ENCODE measurements at regions not wholly inside any gene's neighbourhood (a gene's known extent, or its start where the extent isn't known, plus 50 kb on each side); places are given as distances from the start of the nearest gene placed in this dataset.
"Not testable (repeated sequence)": the region's sequence is repeated elsewhere in the genome, so short reads cannot be mapped to it uniquely, and the experiment has no call there.

- no peak for TF ChIP-seq CTCF (conservative IDR thresholded peaks at IDR 0.05; ENCODE audit: low read length)
- DNase-seq (ENCODE audit: low read depth) = no peak
- no peak overlapping the region for H3K4me3 ChIP-seq (ENCODE audit: low read length)
These were observed 729.1 kb downstream of the STPG2 start for GRCh38 chr4:97414161-97414560.

GRCh38 chr4:97432551-97432950 lies 710.7 kb downstream of the STPG2 start:
- no peak overlapping the region for H3K4me3 ChIP-seq (ENCODE audit: low read length)
- TF ChIP-seq CTCF (conservative IDR thresholded peaks at IDR 0.05; ENCODE audit: low read length) = no peak
- DNase-seq (ENCODE audit: low read depth) = no peak

GRCh38 chr4:97437998-97438705 lies 705.1 kb downstream of the STPG2 start:
- not testable (repeated sequence) for DNase-seq (ENCODE audit: low read depth); H3K4me3 ChIP-seq (ENCODE audit: low read length)

GRCh38 chr4:97453186-97453585 lies 690.1 kb downstream of the STPG2 start:
- no peak for DNase-seq (ENCODE audit: low read depth)
- TF ChIP-seq CTCF (conservative IDR thresholded peaks at IDR 0.05; ENCODE audit: low read length) = no peak
- H3K4me3 ChIP-seq (ENCODE audit: low read length) = no peak overlapping the region

GRCh38 chr4:97457253-97457652 lies 686.0 kb downstream of the STPG2 start:
- no peak overlapping the region for H3K4me3 ChIP-seq (ENCODE audit: low read length)
- no peak for DNase-seq (ENCODE audit: low read depth)
- TF ChIP-seq CTCF (conservative IDR thresholded peaks at IDR 0.05; ENCODE audit: low read length) = no peak

GRCh38 chr4:97468272-97468671 lies 675.0 kb downstream of the STPG2 start:
- no peak overlapping the region for H3K4me3 ChIP-seq (ENCODE audit: low read length)
- no peak for TF ChIP-seq CTCF (conservative IDR thresholded peaks at IDR 0.05; ENCODE audit: low read length)
- DNase-seq (ENCODE audit: low read depth) = no peak

GRCh38 chr4:97475621-97476020 lies 667.7 kb downstream of the STPG2 start:
- TF ChIP-seq CTCF (conservative IDR thresholded peaks at IDR 0.05; ENCODE audit: low read length) = no peak
- no peak overlapping the region for H3K4me3 ChIP-seq (ENCODE audit: low read length)

More at GRCh38 chr4:97475621-97476020, 667.7 kb downstream of the STPG2 start:
- DNase-seq (ENCODE audit: low read depth) = no peak
